Left cardiac atrium (tissue), 4 donors: ENCODE measurements at regions not wholly inside any gene's neighbourhood (a gene's known extent, or its start where the extent isn't known, plus 50 kb on each side); places are given as distances from the start of the nearest gene placed in this dataset.
A peak's percentile ranks its signal among the peaks of the same experiment; 100 is the strongest.

Experiments
- ATAC-seq, 2 donors: fragments of 200-7000 bp; cut with Tn5 transposase; one replicate each; pipeline ENCODE4 v1.9.1; 2020; ENCODE audit warnings: mild to moderate bottlenecking in 2 of 2, moderate library complexity in 2 of 2
- DNase-seq: peaks from one replicate; pipeline ENCODE4 v3.0.0-alpha.2; 2020
- intact Hi-C, 2 donors: fragments of 100-400 bp; cut with DNase I; formaldehyde crosslinking; loops; one replicate each; pipeline versions ENCODE4 v1.14.1 to v1.15.1; 2022 to 2023
- donor health status: DM: no; HTN: yes; CAD: no.
- donor health status: DM: no; HTN: yes; CAD: no; lungs with severe emphysema.
- donor health status: DM: yes; HTN: yes; CAD: no.
- donor health status: Dilated cardiomyopathy.

DNA sequence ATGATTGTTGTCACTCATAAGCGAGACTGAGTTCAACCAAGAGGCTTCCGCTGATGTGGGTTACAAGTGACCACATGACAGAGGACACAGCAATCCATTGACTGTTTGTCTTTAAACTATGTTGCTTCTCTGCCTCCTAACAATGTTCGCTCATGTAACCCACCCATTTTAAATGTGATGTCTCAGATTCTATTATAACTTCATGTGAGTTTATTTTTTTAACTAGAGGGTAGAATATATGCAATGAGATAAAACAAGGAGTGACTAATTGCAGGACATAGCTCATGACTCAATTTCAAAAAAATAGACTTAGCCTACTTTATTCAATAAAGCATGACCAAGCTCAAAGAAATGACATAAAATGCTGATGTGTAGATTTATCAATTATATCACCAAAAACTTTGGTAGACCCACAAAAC is 119.2 kb upstream of the SASH1 start:
- no peak for DNase-seq
- ATAC-seq = peak in 1 of 2 donors; percentile 29
- intact Hi-C loops = no loop called here

DNA sequence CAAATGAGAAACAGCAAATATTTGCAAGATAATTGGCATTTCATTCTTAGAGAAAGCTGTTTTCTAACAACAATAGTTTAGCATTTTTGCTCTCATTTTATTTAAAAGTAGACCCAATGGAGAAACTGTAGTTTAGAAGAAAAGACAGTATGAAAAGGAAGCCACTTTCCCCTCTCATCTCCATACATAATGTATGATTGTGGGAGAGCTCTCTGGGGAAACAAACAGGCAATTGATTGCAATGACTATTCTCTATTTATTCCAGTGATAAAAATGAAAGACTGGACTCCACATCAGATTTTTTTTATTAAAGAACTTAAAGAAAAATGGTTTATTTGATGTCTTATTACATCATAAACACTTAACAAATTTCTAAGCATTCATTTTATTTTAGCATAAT is 116.8 kb upstream of the SASH1 start:
- ATAC-seq (no peak), DNase-seq (no peak)
- intact Hi-C loops = no loop called here

DNA sequence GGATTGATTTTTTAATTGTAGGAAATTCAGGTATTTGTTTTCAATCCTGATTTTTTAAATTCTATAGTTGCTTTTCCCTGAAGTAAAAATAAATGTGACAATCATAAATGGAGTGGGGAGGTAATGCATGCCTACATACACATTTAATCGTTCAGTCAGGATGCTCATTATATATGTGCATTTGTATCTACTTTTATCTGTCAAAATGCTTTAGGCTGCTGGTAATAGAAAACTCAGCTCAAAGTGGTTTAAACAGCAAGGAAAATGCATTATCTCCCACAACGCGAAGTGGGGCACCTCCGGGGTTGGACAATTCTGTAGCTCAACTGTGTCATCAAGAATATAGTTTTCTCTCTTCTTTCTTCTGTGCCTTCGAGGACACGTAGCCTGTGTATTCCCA is 116.4 kb upstream of the SASH1 start:
- ATAC-seq = no peak
- intact Hi-C loops = no loop called here
- DNase-seq = no peak

DNA sequence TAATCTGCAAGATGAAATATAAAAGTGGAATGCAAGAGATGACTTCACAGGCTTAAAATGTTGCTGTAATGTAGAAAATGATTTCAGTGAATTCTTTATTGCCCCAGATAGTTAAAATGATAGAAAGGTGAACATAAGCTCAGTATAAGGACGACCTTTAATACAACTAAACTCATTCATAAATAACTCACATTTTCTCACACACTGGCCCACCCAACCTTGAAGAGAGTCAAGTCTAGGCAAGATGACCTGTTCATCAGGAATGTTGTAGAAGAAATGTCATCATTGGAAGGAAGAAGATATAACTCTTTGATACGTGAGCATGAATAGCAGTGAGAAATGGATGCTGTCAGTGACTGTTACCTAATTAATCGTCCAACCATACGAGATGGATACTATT is 111.1 kb upstream of the SASH1 start:
- ATAC-seq (peak in 1 of 2 donors; percentile 59), DNase-seq (no peak)
- intact Hi-C loops = no loop called here

DNA sequence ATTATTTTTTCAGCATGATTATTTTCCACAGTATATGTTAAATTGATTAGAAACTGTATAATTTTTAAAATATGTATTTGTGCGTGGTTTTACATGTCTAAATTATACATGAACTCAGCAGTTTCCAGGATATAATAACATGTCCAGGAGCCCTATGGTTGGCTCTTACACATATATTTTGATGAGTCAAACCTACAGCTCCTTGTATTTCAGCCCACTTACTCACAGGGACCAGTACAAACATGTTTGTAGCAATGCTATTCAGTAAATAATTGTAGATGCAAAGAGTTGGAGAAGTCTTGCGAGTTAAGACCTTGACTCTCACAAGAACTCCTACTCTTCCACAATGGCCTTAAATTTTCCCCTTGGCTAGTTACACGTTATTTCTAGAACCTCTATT is 107.2 kb upstream of the SASH1 start:
- intact Hi-C loops = no loop called here
- no peak for DNase-seq
- ATAC-seq = no peak

DNA sequence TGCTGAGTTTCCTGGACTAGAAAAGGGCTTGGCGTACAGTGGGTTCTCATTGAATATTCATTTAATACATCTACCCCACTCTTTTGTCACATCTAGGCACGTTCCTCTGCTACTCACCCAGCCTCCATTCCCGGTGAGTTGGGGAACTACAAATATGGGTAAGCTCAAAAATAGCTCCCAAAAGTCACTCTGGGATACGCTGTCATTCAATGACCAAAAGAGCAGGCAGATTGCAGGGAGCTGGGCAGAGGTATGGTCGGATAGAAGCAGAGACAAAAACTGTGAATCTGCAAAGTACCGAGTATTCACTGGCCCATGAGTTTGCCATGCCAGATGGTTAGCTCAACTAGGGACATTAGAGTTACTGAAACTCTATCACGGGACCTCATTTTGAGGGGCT is 103.9 kb upstream of the SASH1 start:
- DNase-seq (no peak), ATAC-seq (no peak)
- intact Hi-C loops = no loop called here

DNA sequence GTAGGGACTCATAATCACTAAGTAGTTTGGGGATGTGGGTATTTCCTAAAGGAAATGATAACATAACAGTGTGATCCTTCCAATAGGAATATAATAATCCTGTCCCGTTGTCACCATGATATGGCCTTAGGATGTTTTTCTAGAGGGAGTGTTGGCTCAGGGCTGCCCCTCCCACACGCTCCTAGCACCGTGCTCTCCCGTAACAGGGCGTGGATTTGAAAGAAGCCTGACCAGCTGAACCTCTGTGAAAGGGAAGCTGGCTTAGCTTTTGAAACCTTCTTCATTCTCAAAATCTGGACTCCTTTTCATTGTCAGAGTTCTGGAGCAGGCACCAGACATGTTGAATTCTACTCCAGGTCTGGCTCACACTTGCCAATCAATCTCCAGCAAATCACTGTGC is 103.4 kb upstream of the SASH1 start:
- DNase-seq = no peak
- peak in 1 of 2 donors; percentile 29 for ATAC-seq
- intact Hi-C loops = no loop called here

DNA sequence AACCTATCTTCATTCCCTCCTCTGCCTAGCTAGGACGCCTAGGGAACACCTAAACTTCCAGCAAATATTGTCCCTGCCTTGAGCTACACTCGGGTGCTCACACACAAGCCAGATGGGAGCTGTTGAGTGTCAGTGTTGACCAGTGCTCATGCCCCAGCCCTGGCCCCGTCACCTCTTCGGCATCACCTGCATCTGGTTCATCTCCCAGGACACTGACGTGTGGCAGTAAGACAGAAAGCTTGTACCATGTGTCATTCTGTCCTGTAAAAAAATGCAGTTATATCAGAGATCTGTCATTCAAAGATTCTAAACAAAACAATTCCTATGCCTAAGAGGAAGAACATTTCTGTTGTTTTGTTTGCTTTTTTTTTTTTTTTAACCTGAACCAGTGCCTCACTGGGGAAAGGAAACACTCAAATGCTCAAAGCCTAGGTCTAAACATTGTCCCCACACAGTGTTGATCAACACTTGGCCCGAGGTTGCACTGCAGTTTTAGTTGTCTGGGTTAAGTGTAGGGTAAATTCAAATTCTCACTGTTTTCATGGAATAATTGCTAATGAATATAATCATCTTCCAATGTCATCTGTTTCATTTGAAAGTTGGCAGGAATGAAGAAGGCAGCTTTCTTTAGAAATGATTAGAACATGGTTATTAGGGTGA is 102.7 kb upstream of the SASH1 start:
- intact Hi-C loops = no loop called here

DNA sequence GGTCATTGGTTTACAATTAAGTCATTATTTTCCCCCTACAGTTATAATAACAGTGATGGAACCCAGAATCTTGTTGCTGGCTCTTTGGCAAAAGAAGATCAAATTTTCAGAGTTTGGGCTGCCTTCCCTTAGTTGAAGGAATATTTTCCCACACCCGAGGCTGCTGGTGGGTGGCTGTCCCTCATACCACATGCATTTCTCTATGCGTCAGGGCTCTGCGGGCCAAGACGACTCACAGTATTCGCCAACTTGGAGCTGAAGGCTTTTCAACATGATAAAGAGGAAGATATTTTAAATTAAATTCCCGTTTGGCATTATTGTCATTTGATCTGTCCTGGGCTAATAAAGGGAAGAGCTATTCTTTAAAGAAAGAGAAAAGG is 102.2 kb upstream of the SASH1 start:
- intact Hi-C loops = no loop called here
- ATAC-seq (peak; percentile 28 to 79), DNase-seq (peak; percentile 46)

More for the DNA sequence above, 102.7 kb upstream of the SASH1 start:
- ATAC-seq = peak in 1 of 2 donors; percentile 58
- DNase-seq = no peak

DNA sequence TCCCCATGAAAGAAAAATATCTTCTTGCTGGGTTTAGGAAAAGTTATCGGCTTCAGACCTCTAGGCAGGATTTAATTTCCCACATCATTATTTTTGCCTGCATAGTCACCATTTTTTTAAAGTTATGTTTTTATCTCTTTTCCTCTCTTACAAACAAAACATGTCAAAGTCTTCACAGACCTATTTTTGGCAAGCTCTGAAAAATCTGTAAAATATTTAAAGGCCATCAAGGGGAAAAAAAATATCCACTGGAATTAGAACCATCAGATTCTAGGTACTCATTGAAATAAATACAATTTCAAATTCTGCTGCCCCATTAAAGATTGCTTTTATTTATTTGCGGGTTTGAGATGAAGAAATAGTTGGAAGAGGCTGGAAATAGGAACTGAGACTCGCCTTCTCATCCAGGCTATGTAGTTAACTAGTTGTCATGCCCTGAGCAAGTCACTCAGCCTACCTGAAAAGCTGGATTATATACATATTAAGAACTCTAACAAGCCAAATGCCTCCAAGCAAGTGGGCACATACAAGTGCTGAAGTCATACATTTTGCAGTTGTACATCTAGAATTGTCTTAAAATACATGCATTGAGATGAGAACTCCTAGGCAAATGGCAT is 101.7 kb upstream of the SASH1 start:
- ATAC-seq (peak in 1 of 2 donors; percentile 4), DNase-seq (no peak)

DNA sequence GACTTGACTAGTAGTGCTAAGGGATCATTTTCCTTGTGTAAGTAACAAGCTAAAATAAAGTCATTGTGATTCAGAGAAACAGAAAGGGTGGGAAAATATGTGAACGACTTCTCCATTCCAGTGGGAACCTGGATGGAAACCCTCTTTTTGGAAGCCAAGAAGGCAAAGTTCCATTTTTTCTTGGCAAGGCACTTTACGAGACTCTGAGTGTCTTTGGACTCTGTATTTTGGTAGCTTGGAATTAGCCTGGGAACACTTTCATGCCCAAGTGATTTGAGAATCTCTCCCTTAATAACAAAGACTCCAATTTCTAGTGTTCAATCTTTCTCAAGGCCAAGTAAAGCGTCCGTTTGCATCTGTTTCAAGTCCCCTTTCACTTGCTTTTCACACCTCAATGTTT is 100.5 kb upstream of the SASH1 start:
- intact Hi-C loops = no loop called here
- ATAC-seq = peak; percentile 23 to 50
- DNase-seq = no peak

More for the DNA sequence above, 101.7 kb upstream of the SASH1 start:
- intact Hi-C loops = no loop called here

DNA sequence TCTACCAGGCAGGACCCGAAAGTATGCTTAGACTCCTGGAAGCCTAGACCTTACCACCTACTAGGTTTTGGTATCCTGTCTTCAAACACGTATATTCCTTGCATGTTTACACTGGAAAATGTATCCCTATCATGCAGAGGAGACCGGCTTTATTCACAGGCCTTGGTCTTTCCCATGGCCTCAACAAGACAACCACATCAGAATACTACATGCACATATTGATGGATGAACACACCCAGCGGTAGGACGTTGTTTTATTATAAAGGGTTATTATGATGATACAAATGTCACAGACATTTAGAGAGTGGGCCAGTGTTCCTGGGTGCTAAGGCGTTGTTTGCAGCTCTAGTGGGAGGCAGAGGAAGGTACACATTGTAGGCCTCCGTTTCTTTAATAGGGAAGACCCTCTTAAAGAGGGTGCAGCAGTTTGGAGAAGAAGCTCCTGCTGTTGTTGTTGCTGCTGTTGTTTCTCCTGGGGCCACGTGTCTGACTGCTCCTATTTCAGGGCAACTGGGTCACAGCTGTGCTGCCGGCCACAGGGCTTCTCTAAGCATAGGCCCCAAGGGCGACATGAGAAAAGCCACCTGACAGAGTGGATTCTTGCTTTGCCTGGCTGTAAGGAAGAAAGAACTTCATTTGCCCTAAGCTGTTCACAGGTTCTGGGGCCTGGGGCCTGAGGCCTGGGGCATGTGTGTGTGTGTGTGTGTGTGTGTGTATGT is 98.3 kb upstream of the SASH1 start:
- ATAC-seq (peak; percentile 28 to 34), DNase-seq (no peak)
- intact Hi-C loops = no loop called here

DNA sequence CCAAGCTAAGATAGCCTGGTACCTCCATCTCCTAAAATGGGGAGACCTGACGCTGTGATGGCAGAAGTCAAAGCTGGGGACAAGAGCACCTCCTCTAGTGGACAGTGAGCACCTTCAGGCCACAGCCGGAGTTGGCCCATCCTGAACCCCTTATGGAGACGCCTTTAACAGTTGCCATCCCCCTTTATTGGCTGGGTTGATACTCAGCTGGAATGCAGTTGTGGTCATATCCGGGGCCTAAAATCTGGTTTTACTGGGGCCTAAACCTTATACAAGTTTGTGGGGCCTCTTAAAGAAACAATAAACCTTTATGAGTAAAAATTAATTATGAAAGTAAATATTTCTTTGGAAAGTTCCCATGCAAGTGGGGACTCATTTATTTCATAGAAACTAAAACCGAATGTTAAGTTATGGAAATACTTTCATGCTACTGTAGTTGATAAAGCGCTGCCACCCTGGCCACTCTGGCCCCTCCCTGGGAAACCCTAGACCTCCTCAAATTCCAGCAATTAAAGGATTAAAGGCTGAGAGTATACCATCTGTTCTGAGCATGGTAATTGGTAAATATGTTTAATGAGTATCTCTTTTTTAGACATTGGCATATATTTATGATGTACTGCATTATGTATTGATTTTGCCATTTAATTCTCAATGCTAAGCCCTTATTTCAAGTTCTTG is 95.1 kb upstream of the SASH1 start:
- intact Hi-C loops = loop anchor here in 1 of 2 donors (5.0 kb wide), 1 partner anchor 65 kb away; no protein-coding TSS in a partner anchor

DNA sequence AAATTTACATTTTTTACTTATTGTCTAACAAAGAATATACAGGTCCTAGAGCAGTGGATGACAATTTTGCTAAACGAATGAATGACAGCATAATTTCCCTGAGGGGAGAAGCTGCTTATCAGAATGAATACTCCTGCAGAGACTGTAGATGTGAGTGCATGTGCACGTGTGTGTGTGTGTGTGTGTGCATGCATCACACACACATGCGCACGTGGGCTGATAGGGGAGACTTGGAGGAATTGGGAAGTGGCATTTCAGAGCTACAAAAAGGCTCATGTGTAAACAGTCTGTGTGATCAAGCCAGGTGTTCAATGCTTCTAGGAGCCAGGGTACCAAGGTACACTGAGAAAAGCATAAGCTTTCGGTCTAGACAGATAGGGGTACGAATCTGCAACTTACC is 93.5 kb upstream of the SASH1 start:
- intact Hi-C loops = loop anchor here in 1 of 2 donors (5.0 kb wide), 1 partner anchor 67 kb away; no protein-coding TSS in a partner anchor
- no peak for DNase-seq
- ATAC-seq = no peak

More for the DNA sequence above, 95.1 kb upstream of the SASH1 start:
- no peak for ATAC-seq
- no peak for DNase-seq

DNA sequence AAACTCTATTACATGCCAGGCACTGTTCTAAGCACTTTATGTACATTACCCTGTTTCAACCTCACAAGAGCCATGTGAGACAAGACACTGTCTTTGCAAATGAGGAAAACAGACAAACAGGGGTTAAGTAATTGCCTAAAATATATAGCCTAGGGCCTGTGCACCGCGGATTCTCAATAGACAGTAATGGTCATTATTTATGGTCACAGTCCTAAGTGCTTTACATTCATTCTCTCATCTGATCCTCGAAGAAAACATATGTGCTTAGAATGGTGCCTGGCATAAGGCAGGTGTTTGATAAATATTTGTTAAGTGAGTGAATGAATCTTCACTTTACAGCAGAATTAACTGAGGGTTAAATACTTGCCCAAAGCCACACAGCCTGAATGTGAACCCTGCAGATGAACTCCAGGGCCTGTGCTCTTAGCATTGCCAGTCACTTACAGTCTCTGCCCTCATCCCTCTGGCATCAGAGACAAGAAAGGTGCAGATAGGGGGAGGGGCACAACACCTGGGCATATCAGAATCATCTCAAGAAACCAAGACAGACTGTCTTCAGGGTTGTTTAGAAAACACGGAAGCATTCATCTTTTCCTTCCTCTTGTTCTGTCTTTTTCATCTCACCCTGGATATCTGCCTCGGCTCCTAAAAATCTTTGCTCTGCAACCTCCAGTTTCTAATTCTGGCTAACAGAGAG is 92.8 kb upstream of the SASH1 start:
- no peak for DNase-seq
- ATAC-seq = no peak
- intact Hi-C loops = loop anchor here (5.0 kb wide), 2 partner anchors 68 to 73 kb away; no protein-coding TSS in a partner anchor

DNA sequence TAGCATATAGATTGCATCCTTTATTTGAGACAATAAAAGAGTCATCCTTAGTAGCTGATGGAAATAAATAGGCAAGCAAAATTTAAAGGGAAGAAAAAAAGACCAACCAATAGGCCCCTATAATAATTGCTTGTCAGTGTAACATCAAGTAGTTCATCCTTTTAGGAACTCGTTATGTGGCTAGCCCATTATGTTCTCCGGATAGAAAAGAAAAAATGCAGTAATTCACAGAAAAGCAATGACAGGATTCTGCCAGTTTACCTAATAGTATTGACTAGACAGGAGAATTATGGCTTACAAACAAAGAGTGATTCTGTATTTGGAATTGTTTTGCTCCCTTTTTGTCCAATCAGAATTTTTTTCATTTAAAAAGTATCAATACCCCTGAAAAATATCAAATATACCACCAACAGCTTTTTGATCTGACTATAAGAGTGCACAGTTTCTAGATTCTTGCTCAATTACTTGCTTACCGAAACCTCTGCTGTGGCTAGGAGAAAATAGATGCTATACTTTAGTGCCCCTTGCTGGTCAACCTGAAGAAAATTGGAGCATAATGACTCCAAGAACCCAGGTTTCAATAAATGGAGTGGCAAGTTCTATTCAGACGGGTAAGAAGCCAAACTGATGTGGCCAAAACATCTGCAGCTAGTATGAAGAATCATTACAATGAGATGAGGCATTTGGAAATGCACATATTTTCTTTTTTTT is 91.5 kb upstream of the SASH1 start:
- intact Hi-C loops = loop anchor here in 1 of 2 donors (5.0 kb wide), 1 partner anchor 74 kb away; no protein-coding TSS in a partner anchor
- no peak for DNase-seq
- ATAC-seq = peak; percentile 72 to 73

DNA sequence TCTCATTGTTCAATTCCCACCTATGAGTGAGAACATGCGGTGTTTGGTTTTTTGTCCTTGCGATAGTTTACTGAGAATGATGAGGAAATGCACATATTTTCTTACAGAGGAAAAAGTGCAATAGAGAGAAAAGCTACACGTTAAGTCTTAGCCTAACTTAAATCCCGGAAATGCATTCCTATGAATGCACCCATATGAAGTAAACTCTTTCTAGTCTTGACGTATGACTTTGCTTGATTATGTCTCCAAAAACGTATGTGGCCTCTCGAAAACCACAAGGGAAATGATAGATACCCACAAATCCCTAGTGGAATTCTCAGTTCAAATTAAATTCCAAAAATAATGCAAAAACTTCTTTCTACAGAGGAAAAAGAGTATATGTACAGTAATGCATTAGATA is 90.7 kb upstream of the SASH1 start:
- intact Hi-C loops = loop anchor here in 1 of 2 donors (5.0 kb wide), 1 partner anchor 75 kb away; no protein-coding TSS in a partner anchor
- no peak for DNase-seq
- no peak for ATAC-seq

DNA sequence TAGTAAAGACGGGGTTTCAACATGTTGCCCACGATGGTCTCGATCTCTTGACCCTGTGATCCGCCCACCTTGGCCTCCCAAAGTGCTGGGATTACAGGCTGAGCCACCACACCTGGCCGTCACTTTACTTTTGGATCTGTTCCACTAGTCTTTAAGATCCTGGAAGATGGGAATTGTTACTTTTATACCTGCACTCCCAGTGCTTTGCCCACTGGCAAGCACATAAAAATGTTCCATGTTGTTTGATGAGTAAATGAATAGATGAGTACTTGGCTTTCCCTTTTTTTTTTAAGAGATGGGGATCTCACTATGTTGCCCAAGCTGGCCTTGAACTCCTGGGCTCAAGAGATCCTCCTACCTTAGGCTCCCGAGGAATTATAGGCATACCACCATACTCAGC is 84.8 kb upstream of the SASH1 start:
- no peak for ATAC-seq
- no peak for DNase-seq
- intact Hi-C loops = no loop called here
